Erythroblast (primary cell): ENCODE measurements at regions not wholly inside any gene's neighbourhood (a gene's known extent, or its start where the extent isn't known, plus 50 kb on each side); places are given as distances from the start of the nearest gene placed in this dataset.

Experiments
- GATA1 ChIP-seq: IDR thresholded peaks from 2 replicates; pipeline ENCODE4 v1.6.1; 2011; ENCODE audit warnings: low read depth, mild to moderate bottlenecking, control low read depth, low read length, moderate library complexity
- POLR2A ChIP-seq: IDR thresholded peaks from 2 replicates; pipeline ENCODE4 v1.6.1; 2011; ENCODE audit warnings: mild to moderate bottlenecking, low read length

GRCh38 chr2:191499874-191500565, 177.9 kb upstream of the NABP1 start:
- TF ChIP-seq POLR2A (no peak), GATA1 (no peak)
